Psoas muscle (tissue), 7 donors: ENCODE measurements at regions not wholly inside any gene's neighbourhood (a gene's known extent, or its start where the extent isn't known, plus 50 kb on each side); places are given as distances from the start of the nearest gene placed in this dataset.
A peak's percentile ranks its signal among the peaks of the same experiment; 100 is the strongest.

ENCODE experiments used
- ATAC-seq, 4 donors: fragments of 200-7000 bp; cut with Tn5 transposase; one replicate each; pipeline ENCODE4 v1.9.1; 2020; ENCODE audit warnings: moderate library complexity in 3 of 4, mild to moderate bottlenecking in 2 of 4
- DNase-seq, 2 donors: peaks; one replicate each; pipeline ENCODE4 v3.0.0-alpha.2; 2020
- H3K27ac ChIP-seq: fragments of 200-600 bp; one replicate; pipeline ENCODE4 v1.8.0; 2022
- H3K27me3 ChIP-seq, 3 donors: fragments of 200-600 bp in 1 of 3; one replicate each; pipeline versions ENCODE4 v1.6.1 to v1.8.0; 2013 to 2022; ENCODE audit warnings: low read length in 2 of 3, mild to moderate bottlenecking in 2 of 3, moderate library complexity in 1 of 3; ENCODE audit not compliant: insufficient read depth in 3 of 3
- H3K36me3 ChIP-seq, 2 donors: fragments of 200-600 bp in 1 of 2; one replicate each; pipeline versions ENCODE4 v1.6.1 to v1.8.0; 2013 to 2022; ENCODE audit warnings: low read depth in 1 of 2, mild to moderate bottlenecking in 1 of 2, moderate library complexity in 1 of 2; ENCODE audit not compliant: insufficient read depth in 1 of 2
- H3K4me1 ChIP-seq: fragments of 200-600 bp; one replicate; pipeline ENCODE4 v1.8.0; 2022
- H3K4me3 ChIP-seq: fragments of 200-600 bp; one replicate; pipeline ENCODE4 v1.8.0; 2022; ENCODE audit warnings: mild to moderate bottlenecking
- H3K9me3 ChIP-seq: fragments of 200-600 bp; one replicate; pipeline ENCODE4 v1.8.0; 2022
- CTCF ChIP-seq: fragments of 200-600 bp; IDR thresholded peaks from one replicate; pipeline ENCODE4 v1.8.0; 2022; ENCODE audit warnings: antibody characterized with exemption
- WGBS, 3 donors: extraction: QIAGEN DNeasy Blood & Tissue Kit; methylation state at CpG; one replicate each; pipeline versions ENCODE4 v1.1.6 to v1.1.7; 2013; 5-methylcytosine and 5-hydroxymethylcytosine counted together
- intact Hi-C, 2 donors: fragments of 100-400 bp; cut with DNase I; formaldehyde crosslinking; loops; one replicate each; pipeline versions ENCODE4 v1.11.0 to v1.14.2; 2022
- donor health status: healthy with polysubstance abuse.
- donor health status: DM: no; HTN: no; CAD: no; lungs with moderate emphysema.
- donor health status: Bipolar disorder and iron deficiency.
- donor health status: healthy.
- donor health status: DM: yes; HTN: yes; CAD: no.
- donor health status: DM: no; HTN: no; CAD: no.
- donor health status: DM: yes; HTN: yes; CAD: no.

DNA sequence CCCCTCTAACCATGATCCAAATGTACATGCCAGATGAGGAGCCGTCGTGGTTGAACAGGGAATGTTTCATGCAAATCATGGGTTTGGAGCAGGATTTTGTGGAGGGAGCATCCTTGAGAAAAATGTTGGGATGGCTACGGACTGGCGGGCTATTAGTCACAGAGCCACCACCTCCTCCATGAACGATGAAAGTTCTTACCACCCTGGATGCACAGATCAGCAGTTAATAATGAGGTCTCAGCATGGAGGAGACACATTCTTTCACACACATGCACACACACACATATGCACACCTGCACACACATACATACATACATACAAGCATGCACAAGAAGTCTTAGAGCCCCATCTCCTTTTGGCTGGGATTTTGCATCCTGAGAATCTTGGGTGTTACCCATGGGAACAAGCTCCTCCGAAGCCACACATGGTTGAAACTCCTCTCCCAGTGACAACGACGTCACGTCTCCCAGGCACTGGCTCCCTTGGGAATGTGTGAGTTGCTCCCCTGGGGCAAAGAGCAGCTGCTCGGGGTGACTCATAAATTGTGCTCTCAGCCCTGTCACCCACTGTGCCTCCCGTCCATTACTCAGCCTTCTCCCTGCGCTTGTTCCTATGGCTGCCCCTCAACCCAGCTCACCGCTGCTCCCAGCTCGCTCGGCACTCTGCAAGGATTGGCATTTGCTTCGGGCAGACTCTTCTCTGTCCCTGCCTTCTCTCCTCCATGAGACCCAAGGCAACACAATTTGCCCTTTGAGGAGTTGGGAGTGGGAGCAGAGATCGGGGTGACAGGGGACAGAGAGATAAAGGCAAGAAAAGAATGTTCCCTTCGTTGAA, 344.6 kb downstream of the SOX9 start:
- Histone ChIP-seq H3K27me3 (peaks cover 0 to 2% (median 0%) of the 10 kb centered on the region in 3 donors), H3K27ac (no peak overlapping the region), H3K9me3 (no peaks in the 10 kb centered on the region), H3K36me3 (no peaks in the 10 kb centered on the region), H3K4me3 (no peak overlapping the region), H3K4me1 (no peaks in the 10 kb centered on the region)
- DNase-seq: no peak
- 64 to 72% (median 65%) methylated on average over 18 of the region's 18 CpGs for WGBS, 3 donors
- ATAC-seq: no peak
- intact Hi-C loops: no loop called here
- TF ChIP-seq CTCF: no peak

DNA sequence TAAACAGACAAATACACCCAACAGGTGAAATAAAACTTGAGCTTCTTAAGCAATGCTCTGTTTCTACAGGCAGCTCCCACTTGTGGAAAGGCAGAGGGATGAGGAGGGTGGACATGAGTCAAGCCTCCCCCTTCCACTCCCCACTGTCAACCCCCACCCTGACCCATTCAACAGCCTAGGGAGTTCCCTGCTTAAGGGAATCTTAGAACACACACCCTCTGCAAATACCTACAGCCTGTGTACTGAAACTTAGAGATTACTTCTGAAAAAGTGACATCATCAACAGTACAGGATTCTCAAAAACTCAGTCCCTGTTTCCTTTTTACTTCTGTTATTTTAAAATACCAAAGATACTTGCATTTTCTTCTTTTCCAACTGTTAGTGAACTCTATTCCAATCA, 345.4 kb downstream of the SOX9 start:
- DNase-seq: no peak
- Histone ChIP-seq H3K27me3 (peaks cover 0 to 2% (median 0%) of the 10 kb centered on the region in 3 donors), H3K9me3 (no peaks in the 10 kb centered on the region), H3K36me3 (no peaks in the 10 kb centered on the region), H3K4me1 (no peaks in the 10 kb centered on the region), H3K27ac (no peak overlapping the region), H3K4me3 (no peak overlapping the region)
- no peak for TF ChIP-seq CTCF
- intact Hi-C loops: no loop called here
- no peak for ATAC-seq

GRCh38 chr17:72466606-72467005, 345.8 kb downstream of the SOX9 start:
- no peak for TF ChIP-seq CTCF
- DNase-seq (no peak), ATAC-seq (no peak)
- no peaks in the 10 kb centered on the region for H3K9me3 ChIP-seq
- H3K36me3 ChIP-seq: no peaks in the 10 kb centered on the region
- no peak overlapping the region for H3K27ac ChIP-seq
- WGBS, 3 donors: 32 to 63% (median 50%) methylated on average over 3 of the region's 3 CpGs
- no peaks in the 10 kb centered on the region for H3K4me1 ChIP-seq
- H3K4me3 ChIP-seq: no peak overlapping the region
- H3K27me3 ChIP-seq: peaks cover 0 to 2% (median 0%) of the 10 kb centered on the region in 3 donors
- intact Hi-C loops: no loop called here

- intact Hi-C loops: no loop called here
- peaks cover 0 to 2% (median 0%) of the 10 kb centered on the region in 3 donors for H3K27me3 ChIP-seq
- DNase-seq: peak in 1 of 2 donors; percentile 66
- no peak overlapping the region for H3K27ac ChIP-seq
- no peaks in the 10 kb centered on the region for H3K4me1 ChIP-seq
- 38 to 53% (median 44%) methylated on average over 21 of the region's 21 CpGs for WGBS, 3 donors
- H3K36me3 ChIP-seq: no peaks in the 10 kb centered on the region
- H3K4me3 ChIP-seq: no peak overlapping the region
- no peaks in the 10 kb centered on the region for H3K9me3 ChIP-seq
- no peak for ATAC-seq
- TF ChIP-seq CTCF: no peak
These were observed 347.2 kb downstream of the SOX9 start for GRCh38 chr17:72467841-72468653.
